Lower leg skin (tissue), 3 donors: ENCODE measurements at regions not wholly inside any gene's neighbourhood (a gene's known extent, or its start where the extent isn't known, plus 50 kb on each side); places are given as distances from the start of the nearest gene placed in this dataset.

Experiments used
- CTCF ChIP-seq, 3 donors: fragments of 450-650 bp; IDR thresholded peaks; one replicate each; pipeline ENCODE4 v1.5.1; 2016; ENCODE audit warnings: antibody characterized with exemption in 3 of 3, mild to moderate bottlenecking in 3 of 3, moderate library complexity in 2 of 3
- POLR2A ChIP-seq, 2 donors: fragments of 450-650 bp; IDR thresholded peaks; one replicate each; pipeline ENCODE4 v1.6.1; 2016 to 2017; ENCODE audit warnings: antibody characterized with exemption in 2 of 2, mild to moderate bottlenecking in 1 of 2, moderate library complexity in 1 of 2

GRCh38 chr12:59155448-59155847 lies 235.1 kb upstream of the LRIG3 start:
- TF ChIP-seq CTCF (IDR thresholded peaks at IDR 0.05) (no peak), POLR2A (IDR thresholded peaks at IDR 0.05) (no peak)
